ENCODE measurements at regions not wholly inside any gene's neighbourhood (a gene's known extent, or its start where the extent isn't known, plus 50 kb on each side); places are given as distances from the start of the nearest gene placed in this dataset.

GRCh38 chr3:26562021-26562768 lies 60.4 kb upstream of the LRRC3B start:
- in situ Hi-C loops (cut with MboI; ENCODE audit: low sequenced_read_pairs, unreplicated experiment) = no loop called here
- TF ChIP-seq, protein P1, sequence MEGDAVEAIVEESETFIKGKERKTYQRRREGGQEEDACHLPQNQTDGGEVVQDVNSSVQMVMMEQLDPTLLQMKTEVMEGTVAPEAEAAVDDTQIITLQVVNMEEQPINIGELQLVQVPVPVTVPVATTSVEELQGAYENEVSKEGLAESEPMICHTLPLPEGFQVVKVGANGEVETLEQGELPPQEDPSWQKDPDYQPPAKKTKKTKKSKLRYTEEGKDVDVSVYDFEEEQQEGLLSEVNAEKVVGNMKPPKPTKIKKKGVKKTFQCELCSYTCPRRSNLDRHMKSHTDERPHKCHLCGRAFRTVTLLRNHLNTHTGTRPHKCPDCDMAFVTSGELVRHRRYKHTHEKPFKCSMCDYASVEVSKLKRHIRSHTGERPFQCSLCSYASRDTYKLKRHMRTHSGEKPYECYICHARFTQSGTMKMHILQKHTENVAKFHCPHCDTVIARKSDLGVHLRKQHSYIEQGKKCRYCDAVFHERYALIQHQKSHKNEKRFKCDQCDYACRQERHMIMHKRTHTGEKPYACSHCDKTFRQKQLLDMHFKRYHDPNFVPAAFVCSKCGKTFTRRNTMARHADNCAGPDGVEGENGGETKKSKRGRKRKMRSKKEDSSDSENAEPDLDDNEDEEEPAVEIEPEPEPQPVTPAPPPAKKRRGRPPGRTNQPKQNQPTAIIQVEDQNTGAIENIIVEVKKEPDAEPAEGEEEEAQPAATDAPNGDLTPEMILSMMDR (IDR thresholded peaks at IDR 0.05; ENCODE audit: borderline replicate concordance, control extremely low read depth, extremely low read depth, insufficient read depth, missing control alignments) = no peak
- no peak for DNase-seq (ENCODE audit: low spot score)
